Thoracic aorta (tissue), 2 donors: ENCODE measurements at regions not wholly inside any gene's neighbourhood (a gene's known extent, or its start where the extent isn't known, plus 50 kb on each side); places are given as distances from the start of the nearest gene placed in this dataset.
"Not testable (repeated sequence)": the region's sequence is repeated elsewhere in the genome, so short reads cannot be mapped to it uniquely, and the experiment has no call there.

Experiments used
- ATAC-seq: fragments of 150-250 bp; one replicate; pipeline ENCODE4 v1.8.0; 2017; ENCODE audit warnings: low read depth; ENCODE audit not compliant: insufficient number of reproducible peaks, low FRiP score
- DNase-seq: peaks from one replicate; pipeline ENCODE4 v3.0.0-alpha.2; 2020; ENCODE audit warnings: low spot score
- H3K27ac ChIP-seq, 2 donors: fragments of 200-600 bp; sonication (generic); 1 replicate in 1 of 2; 2 replicates in 1 of 2; pipeline ENCODE4 v1.5.1; 2016; ENCODE audit warnings: mild to moderate bottlenecking in 2 of 2, moderate library complexity in 2 of 2
- H3K27me3 ChIP-seq: fragments of 200-600 bp; sonication (generic); replicated peaks from 2 replicates; pipeline ENCODE4 v1.6.0; 2016; ENCODE audit warnings: mild to moderate bottlenecking; ENCODE audit not compliant: insufficient read depth
- H3K36me3 ChIP-seq: fragments of 200-600 bp; sonication (generic); one replicate; pipeline ENCODE4 v1.5.1; 2016
- H3K4me1 ChIP-seq, 2 donors: fragments of 200-600 bp; sonication (generic); 1 replicate in 1 of 2; 2 replicates in 1 of 2; pipeline versions ENCODE4 v1.5.1 to v1.6.0; 2016; ENCODE audit warnings: low read depth in 2 of 2, mild to moderate bottlenecking in 1 of 2; ENCODE audit not compliant: control insufficient read depth in 1 of 2
- H3K4me3 ChIP-seq: fragments of 200-600 bp; sonication (generic); 2 replicates; pipeline ENCODE4 v1.5.1; 2016; ENCODE audit warnings: mild to moderate bottlenecking
- H3K9me3 ChIP-seq: fragments of 200-600 bp; sonication (generic); 2 replicates; pipeline ENCODE4 v1.5.1; 2016
- TF ChIP-seq, protein P1 (sequence below): fragments of 200-600 bp; sonication (generic); IDR thresholded peaks from one replicate; pipeline ENCODE4 v1.5.1; 2019; ENCODE audit warnings: antibody characterized with exemption

DNA sequence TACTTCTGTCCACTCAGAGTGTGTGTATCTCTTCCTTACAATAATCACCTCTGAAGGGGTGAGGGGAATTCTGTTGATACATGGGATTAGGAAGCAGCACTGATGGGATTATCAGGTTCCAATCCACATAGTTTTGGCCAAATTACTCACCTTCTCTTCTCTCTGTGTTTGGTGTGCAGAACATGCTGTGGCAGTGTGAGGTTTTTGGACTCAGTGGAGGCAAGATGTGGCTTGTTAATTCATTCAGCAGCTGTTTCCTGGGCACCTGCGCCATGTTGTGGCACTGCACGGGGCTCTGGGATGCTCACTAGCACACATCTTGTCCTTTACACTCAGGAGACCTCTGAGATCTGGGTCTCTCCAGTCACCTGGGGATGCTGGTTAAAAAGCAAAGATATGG lies 350.3 kb upstream of the HS6ST1 start:
- peaks cover 10 to 14% of the 10 kb centered on the region in 2 donors for H3K4me1 ChIP-seq
- no peaks in the 10 kb centered on the region for H3K9me3 ChIP-seq
- DNase-seq (no peak), ATAC-seq (no peak)
- H3K27me3 ChIP-seq, result no peaks in the 10 kb centered on the region
- TF ChIP-seq, protein P1, sequence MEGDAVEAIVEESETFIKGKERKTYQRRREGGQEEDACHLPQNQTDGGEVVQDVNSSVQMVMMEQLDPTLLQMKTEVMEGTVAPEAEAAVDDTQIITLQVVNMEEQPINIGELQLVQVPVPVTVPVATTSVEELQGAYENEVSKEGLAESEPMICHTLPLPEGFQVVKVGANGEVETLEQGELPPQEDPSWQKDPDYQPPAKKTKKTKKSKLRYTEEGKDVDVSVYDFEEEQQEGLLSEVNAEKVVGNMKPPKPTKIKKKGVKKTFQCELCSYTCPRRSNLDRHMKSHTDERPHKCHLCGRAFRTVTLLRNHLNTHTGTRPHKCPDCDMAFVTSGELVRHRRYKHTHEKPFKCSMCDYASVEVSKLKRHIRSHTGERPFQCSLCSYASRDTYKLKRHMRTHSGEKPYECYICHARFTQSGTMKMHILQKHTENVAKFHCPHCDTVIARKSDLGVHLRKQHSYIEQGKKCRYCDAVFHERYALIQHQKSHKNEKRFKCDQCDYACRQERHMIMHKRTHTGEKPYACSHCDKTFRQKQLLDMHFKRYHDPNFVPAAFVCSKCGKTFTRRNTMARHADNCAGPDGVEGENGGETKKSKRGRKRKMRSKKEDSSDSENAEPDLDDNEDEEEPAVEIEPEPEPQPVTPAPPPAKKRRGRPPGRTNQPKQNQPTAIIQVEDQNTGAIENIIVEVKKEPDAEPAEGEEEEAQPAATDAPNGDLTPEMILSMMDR, result no peak
- no peak overlapping the region for H3K27ac ChIP-seq
- no peak overlapping the region for H3K4me3 ChIP-seq
- no peaks in the 10 kb centered on the region for H3K36me3 ChIP-seq

DNA sequence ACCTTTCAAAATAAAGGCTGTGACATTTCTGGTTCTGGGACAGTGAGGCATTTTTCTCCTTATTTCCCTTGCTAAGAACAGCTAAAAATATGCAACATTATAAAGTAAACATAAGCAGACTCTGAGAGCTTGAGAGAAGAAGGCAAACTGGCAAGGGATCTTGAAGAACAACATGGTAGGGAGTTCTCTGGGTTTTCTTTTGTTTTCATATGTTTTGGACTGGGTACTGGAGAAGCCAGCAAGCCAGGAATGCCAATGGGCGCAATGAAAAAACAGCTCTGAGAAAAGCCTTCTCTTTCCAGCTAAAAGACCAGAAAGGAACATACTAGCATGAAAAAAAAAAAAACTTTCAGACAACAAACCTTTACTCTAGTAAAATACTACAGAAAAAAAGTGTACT lies 351.4 kb upstream of the HS6ST1 start:
- no peak for DNase-seq
- TF ChIP-seq, protein P1, result no peak
- no peak for ATAC-seq
- Histone ChIP-seq H3K4me1 (peaks cover 10 to 14% of the 10 kb centered on the region in 2 donors), H3K4me3 (no peak overlapping the region), H3K36me3 (no peaks in the 10 kb centered on the region), H3K9me3 (no peaks in the 10 kb centered on the region), H3K27me3 (no peaks in the 10 kb centered on the region), H3K27ac (no peak overlapping the region)

DNA sequence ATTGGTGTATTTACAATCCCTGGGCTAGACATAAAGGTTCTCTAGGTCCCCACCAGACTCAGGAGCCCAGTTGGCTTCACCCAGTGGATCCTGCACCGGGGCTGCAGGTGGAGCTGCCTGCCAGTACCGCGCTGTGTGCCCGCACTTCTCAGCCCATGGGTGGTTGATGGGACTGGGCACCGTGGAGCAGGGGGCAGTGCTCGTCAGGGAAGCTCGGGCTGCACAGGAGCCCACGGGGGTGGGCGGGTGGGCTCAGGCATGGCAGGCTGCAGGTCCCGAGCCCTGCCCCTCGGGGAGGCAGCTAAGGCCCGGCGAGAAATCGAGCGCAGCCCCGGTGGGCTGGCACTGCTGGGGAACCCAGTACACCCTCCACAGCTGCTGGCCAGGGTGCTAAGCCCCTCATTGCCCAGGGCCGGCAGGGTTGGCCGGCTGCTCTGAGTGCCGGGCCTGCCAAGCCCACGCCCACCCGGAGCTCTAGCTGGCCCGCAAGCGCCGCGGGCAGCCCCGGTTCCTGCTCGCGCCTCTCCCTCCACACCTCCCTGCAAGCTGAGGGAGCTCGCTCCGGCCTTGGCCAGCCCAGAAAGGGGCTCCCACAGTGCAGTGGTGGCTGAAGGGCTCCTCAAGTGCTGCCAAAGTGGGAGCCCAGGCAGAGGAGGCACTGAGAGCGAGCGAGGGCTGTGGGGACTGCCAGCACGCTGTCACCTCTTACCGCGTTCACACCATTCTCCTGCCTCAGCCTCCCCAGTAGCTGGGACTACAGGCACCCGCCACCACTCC lies 353.5 kb upstream of the HS6ST1 start:
- H3K9me3 ChIP-seq, H3K4me3 ChIP-seq, DNase-seq, H3K27ac ChIP-seq, H3K27me3 ChIP-seq, ATAC-seq, H3K36me3 ChIP-seq: not testable (repeated sequence)
- peaks cover 10 to 14% of the 10 kb centered on the region in 2 donors for H3K4me1 ChIP-seq

DNA sequence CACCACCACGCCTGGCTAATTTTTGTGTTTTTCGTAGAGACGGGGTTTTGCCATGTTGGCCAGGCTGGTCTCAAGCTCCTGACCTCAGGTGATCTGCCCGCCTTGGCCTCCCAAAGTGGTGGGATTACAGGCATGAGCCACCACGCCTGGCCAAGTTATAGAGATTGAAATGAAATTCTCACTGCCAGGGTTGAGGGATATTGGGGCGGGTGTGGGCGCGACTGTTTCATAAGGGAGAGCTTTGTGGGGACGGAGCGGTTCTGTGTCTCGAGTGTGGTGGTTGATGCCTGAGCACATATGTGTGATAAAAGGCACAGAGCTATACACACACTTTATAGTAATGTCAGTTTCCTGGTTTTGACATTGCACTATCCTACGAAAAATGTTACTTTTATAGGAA lies 361.0 kb upstream of the HS6ST1 start:
- not testable (repeated sequence) for DNase-seq, H3K36me3 ChIP-seq, ATAC-seq, H3K4me1 ChIP-seq, H3K27me3 ChIP-seq, H3K9me3 ChIP-seq, H3K27ac ChIP-seq, H3K4me3 ChIP-seq

DNA sequence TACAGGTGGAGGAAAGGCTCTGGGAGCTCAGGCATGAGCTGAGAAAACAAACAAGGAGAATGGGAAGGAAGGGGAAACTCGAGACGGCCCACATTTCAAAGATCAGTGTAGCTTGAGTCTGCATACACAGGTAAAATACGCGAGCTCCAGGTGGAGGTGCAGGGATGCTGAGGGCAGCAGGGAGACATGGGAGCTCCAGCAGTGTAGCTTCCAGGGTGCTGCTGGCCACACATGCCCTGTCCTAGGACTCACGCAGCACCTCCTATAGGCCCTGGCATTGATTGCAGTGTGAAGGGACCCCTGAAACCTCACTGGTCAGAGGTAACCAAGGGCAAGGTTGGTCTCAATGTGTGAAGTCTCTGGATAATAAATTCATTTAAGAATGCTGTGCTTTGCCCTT lies 362.8 kb upstream of the HS6ST1 start:
- no peaks in the 10 kb centered on the region for H3K4me1 ChIP-seq
- DNase-seq, result no peak
- TF ChIP-seq, protein P1, result no peak
- no peaks in the 10 kb centered on the region for H3K27me3 ChIP-seq
- H3K9me3 ChIP-seq, result no peaks in the 10 kb centered on the region
- H3K36me3 ChIP-seq, result no peaks in the 10 kb centered on the region
- H3K4me3 ChIP-seq, result no peak overlapping the region
- ATAC-seq, result no peak
- no peak overlapping the region for H3K27ac ChIP-seq

DNA sequence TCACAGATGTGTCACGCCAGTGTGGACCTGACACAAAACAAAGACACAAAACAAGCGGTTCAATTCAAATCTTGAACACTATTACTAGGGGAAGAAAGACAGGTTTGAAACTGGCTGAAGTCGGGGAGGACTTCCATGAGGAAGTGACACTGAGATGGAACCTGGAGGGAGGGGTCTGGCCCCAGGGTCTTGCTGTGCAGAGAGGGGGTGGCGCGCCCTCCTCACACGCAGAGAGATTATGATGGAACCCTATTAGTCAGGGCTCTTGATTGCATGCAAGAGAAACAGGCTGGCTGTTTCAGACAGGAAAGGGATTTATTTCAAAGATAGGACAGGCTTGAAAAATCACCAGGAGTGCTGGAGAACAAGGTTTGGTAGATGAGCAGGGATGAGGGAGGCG lies 363.6 kb upstream of the HS6ST1 start:
- no peaks in the 10 kb centered on the region for H3K36me3 ChIP-seq
- DNase-seq (no peak), ATAC-seq (no peak)
- H3K4me3 ChIP-seq, result no peak overlapping the region
- H3K4me1 ChIP-seq, result no peaks in the 10 kb centered on the region
- TF ChIP-seq, protein P1, result no peak
- H3K27ac ChIP-seq, result no peak overlapping the region
- no peaks in the 10 kb centered on the region for H3K27me3 ChIP-seq
- H3K9me3 ChIP-seq, result no peaks in the 10 kb centered on the region
